H9 (cell line): ENCODE measurements at regions not wholly inside any gene's neighbourhood (a gene's known extent, or its start where the extent isn't known, plus 50 kb on each side); places are given as distances from the start of the nearest gene placed in this dataset.

Experiments used
- DNase-seq: peaks from one replicate; pipeline ENCODE4 v3.0.0-alpha.2; 2017
- H2AFZ ChIP-seq: one replicate; pipeline ENCODE4 v1.6.1; 2013; ENCODE audit warnings: mild to moderate bottlenecking, low read length, control low read depth, moderate library complexity
- H2AK5ac ChIP-seq: 2 replicates; pipeline ENCODE4 v1.6.1; 2013; ENCODE audit warnings: low read length, control low read depth, mixed read lengths; ENCODE audit not compliant: insufficient read length
- H2BK120ac ChIP-seq: one replicate; pipeline ENCODE4 v1.6.1; 2013; ENCODE audit warnings: low read depth, mild to moderate bottlenecking, low read length, control low read depth, inconsistent platforms; ENCODE audit not compliant: poor library complexity, severe bottlenecking
- H2BK12ac ChIP-seq: 2 replicates; pipeline ENCODE4 v1.6.1; 2013; ENCODE audit warnings: low read length, control low read depth, mixed read lengths, low read depth; ENCODE audit not compliant: insufficient read length
- H2BK15ac ChIP-seq: 2 replicates; pipeline ENCODE4 v1.6.1; 2013; ENCODE audit warnings: low read depth, low read length, control low read depth
- H2BK20ac ChIP-seq: one replicate; pipeline ENCODE4 v1.6.1; 2013; ENCODE audit warnings: low read depth, mild to moderate bottlenecking, low read length, control low read depth, inconsistent platforms; ENCODE audit not compliant: poor library complexity, severe bottlenecking
- H2BK5ac ChIP-seq: 2 replicates; pipeline ENCODE4 v1.6.1; 2013; ENCODE audit warnings: low read length, control low read depth, mixed read lengths; ENCODE audit not compliant: insufficient read length
- H3K14ac ChIP-seq: 2 replicates; pipeline ENCODE4 v1.6.1; 2013; ENCODE audit warnings: low read length, control low read depth; ENCODE audit not compliant: insufficient read depth
- H3K18ac ChIP-seq: 2 replicates; pipeline ENCODE4 v1.6.1; 2013; ENCODE audit warnings: low read depth, mild to moderate bottlenecking, mixed read lengths, low read length, control low read depth; ENCODE audit not compliant: insufficient read length
- H3K23ac ChIP-seq: 2 replicates; pipeline ENCODE4 v1.6.1; 2013; ENCODE audit warnings: low read length, control low read depth, mixed read lengths, low read depth; ENCODE audit not compliant: insufficient read length
- H3K23me2 ChIP-seq: 2 replicates; pipeline ENCODE4 v1.6.1; 2013; ENCODE audit warnings: low read depth, mild to moderate bottlenecking, mixed read lengths, low read length, control low read depth; ENCODE audit not compliant: insufficient read length, poor library complexity, severe bottlenecking
- H3K27ac ChIP-seq: 2 replicates; pipeline ENCODE4 v1.5.1; 2013; ENCODE audit warnings: low read length, control low read depth, mixed read lengths, low read depth; ENCODE audit not compliant: insufficient read length
- H3K27me3 ChIP-seq: 2 replicates; pipeline ENCODE4 v1.6.1; 2013; ENCODE audit warnings: low read length, control low read depth, inconsistent platforms; ENCODE audit not compliant: insufficient read depth
- H3K4ac ChIP-seq: 2 replicates; pipeline ENCODE4 v1.6.1; 2013; ENCODE audit warnings: low read depth, mild to moderate bottlenecking, control low read depth, inconsistent platforms, low read length, moderate library complexity
- H3K4me1 ChIP-seq: 2 replicates; pipeline ENCODE4 v1.6.1; 2013; ENCODE audit warnings: low read length, control low read depth, inconsistent platforms; ENCODE audit not compliant: insufficient read depth
- H3K4me2 ChIP-seq: 2 replicates; pipeline ENCODE4 v1.6.1; 2013; ENCODE audit warnings: low read length, control low read depth, mixed read lengths; ENCODE audit not compliant: insufficient read length, insufficient read depth
- H3K56ac ChIP-seq: 2 replicates; pipeline ENCODE4 v1.6.1; 2013; ENCODE audit warnings: low read depth, mild to moderate bottlenecking, mixed read lengths, low read length, control low read depth; ENCODE audit not compliant: insufficient read length
- H3K79me1 ChIP-seq: 2 replicates; pipeline ENCODE4 v1.6.1; 2013; ENCODE audit warnings: low read depth, mild to moderate bottlenecking, moderate library complexity, low read length, control low read depth, inconsistent platforms; ENCODE audit not compliant: insufficient read depth, poor library complexity, severe bottlenecking
- H3K79me2 ChIP-seq: 2 replicates; pipeline ENCODE4 v1.6.1; 2013; ENCODE audit warnings: low read length, control low read depth, inconsistent platforms; ENCODE audit not compliant: insufficient read depth
- H3K9ac ChIP-seq: 2 replicates; pipeline ENCODE4 v1.6.1; 2013; ENCODE audit warnings: low read length, control low read depth, mixed read lengths; ENCODE audit not compliant: insufficient read length; ENCODE audit errors: extremely low read depth
- H3K9me3 ChIP-seq: one replicate; pipeline ENCODE4 v1.6.1; 2013; ENCODE audit warnings: low read depth, low read length, inconsistent platforms; ENCODE audit not compliant: control insufficient read depth
- H3T11ph ChIP-seq: one replicate; pipeline ENCODE4 v1.6.1; 2013; ENCODE audit warnings: mild to moderate bottlenecking, low read length, control low read depth, inconsistent platforms
- H4K20me1 ChIP-seq: one replicate; pipeline ENCODE4 v1.6.1; 2013; ENCODE audit not compliant: control insufficient read depth, insufficient read length, insufficient read depth
- H4K5ac ChIP-seq: 2 replicates; pipeline ENCODE4 v1.6.1; 2013; ENCODE audit warnings: low read depth, mild to moderate bottlenecking, mixed read lengths, low read length, control low read depth; ENCODE audit not compliant: insufficient read length
- H4K8ac ChIP-seq: replicated peaks from 2 replicates; pipeline ENCODE4 v1.6.1; 2013; ENCODE audit warnings: low read length, control low read depth, mixed read lengths, low read depth; ENCODE audit not compliant: insufficient read length
- H4K91ac ChIP-seq: 2 replicates; pipeline ENCODE4 v1.6.1; 2013; ENCODE audit warnings: low read depth, mild to moderate bottlenecking, moderate library complexity, mixed read lengths, low read length, control low read depth; ENCODE audit not compliant: insufficient read length
- H3K27ac Mint-ChIP-seq, 3 experiments: 2 replicates in 2 of 3; 3 replicates in 1 of 3; pipeline ENCODE4 v1.8.0; 2020 to 2021; ENCODE audit warnings: mixed read lengths in 3 of 3, mild to moderate bottlenecking in 1 of 3, moderate library complexity in 1 of 3
- H3K27me3 Mint-ChIP-seq: 2 replicates; pipeline ENCODE4 v1.8.0; 2021; ENCODE audit warnings: low read depth, mild to moderate bottlenecking, moderate library complexity, mixed read lengths
- H3K36me3 Mint-ChIP-seq, 3 experiments: 2 replicates in 2 of 3; 3 replicates in 1 of 3; pipeline ENCODE4 v1.8.0; 2020 to 2021; ENCODE audit warnings: low read depth in 3 of 3, mixed read lengths in 3 of 3; ENCODE audit not compliant: insufficient read depth in 1 of 3
- H3K4me1 Mint-ChIP-seq, 2 experiments: 2 replicates each; pipeline ENCODE4 v1.8.0; 2020; ENCODE audit warnings: mixed read lengths in 2 of 2
- H3K4me3 Mint-ChIP-seq, 2 experiments: 2 replicates in 1 of 2; 3 replicates in 1 of 2; pipeline ENCODE4 v1.8.0; 2020 to 2021; ENCODE audit warnings: mild to moderate bottlenecking in 2 of 2, mixed read lengths in 2 of 2, moderate library complexity in 1 of 2
- H3K9me3 Mint-ChIP-seq, 2 experiments: 2 replicates in 1 of 2; 3 replicates in 1 of 2; pipeline ENCODE4 v1.8.0; 2020; ENCODE audit warnings: mild to moderate bottlenecking in 2 of 2, mixed read lengths in 2 of 2, moderate library complexity in 1 of 2
- WGBS: extraction: QIAGEN DNeasy Blood & Tissue Kit; methylation state at CpG from one replicate; pipeline ENCODE4 v1.1.7; 2013; ENCODE audit warnings: missing lambda C conversion rate, low lambda C conversion rate, mixed read lengths; ENCODE audit not compliant: insufficient read length; ENCODE audit errors: extremely low coverage; 5-methylcytosine and 5-hydroxymethylcytosine counted together
- TF ChIP-seq, protein P1 (sequence below): fragments of 200-600 bp; sonication (generic); conservative IDR thresholded peaks from 3 replicates; pipeline ENCODE4 v1.8.0; 2021; ENCODE audit warnings: antibody characterized with exemption, mild to moderate bottlenecking

DNA sequence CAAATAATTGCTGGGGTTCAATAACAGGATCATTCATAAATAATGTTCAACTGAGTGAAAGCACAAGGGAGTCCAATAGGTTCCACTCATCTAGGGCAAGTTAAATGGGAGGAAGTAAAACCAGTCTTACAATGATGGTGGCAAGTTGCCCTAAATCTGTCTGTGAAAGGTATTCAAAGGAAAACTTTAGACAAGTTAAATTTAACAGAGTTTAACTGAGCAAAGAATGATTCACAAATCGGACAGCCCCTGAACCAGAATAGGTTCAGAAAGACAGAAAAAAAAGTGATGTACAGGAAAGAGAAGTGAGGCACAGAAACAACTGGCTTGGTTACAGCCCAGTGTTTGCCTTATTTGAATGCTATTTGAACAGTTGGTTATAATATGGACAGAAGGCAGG, 183.5 kb upstream of the ADGRL4 start:
- no peak overlapping the region for H3K9ac ChIP-seq
- DNase-seq, result no peak
- H2BK20ac ChIP-seq, result no peak overlapping the region
- no peak overlapping the region for H2AFZ ChIP-seq
- H2BK15ac ChIP-seq, result no peak overlapping the region
- H3K4me3 Mint-ChIP-seq, result no peak overlapping the region
- no peaks in the 10 kb centered on the region for H3K9me3 ChIP-seq
- peaks cover 11 to 13% of the 10 kb centered on the region in 2 experiments for H3K4me1 Mint-ChIP-seq
- no peak overlapping the region for H4K5ac ChIP-seq
- TF ChIP-seq, protein P1, sequence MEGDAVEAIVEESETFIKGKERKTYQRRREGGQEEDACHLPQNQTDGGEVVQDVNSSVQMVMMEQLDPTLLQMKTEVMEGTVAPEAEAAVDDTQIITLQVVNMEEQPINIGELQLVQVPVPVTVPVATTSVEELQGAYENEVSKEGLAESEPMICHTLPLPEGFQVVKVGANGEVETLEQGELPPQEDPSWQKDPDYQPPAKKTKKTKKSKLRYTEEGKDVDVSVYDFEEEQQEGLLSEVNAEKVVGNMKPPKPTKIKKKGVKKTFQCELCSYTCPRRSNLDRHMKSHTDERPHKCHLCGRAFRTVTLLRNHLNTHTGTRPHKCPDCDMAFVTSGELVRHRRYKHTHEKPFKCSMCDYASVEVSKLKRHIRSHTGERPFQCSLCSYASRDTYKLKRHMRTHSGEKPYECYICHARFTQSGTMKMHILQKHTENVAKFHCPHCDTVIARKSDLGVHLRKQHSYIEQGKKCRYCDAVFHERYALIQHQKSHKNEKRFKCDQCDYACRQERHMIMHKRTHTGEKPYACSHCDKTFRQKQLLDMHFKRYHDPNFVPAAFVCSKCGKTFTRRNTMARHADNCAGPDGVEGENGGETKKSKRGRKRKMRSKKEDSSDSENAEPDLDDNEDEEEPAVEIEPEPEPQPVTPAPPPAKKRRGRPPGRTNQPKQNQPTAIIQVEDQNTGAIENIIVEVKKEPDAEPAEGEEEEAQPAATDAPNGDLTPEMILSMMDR, result no peak
- H2BK5ac ChIP-seq, result no peak overlapping the region
- H2AK5ac ChIP-seq, result no peak overlapping the region
- no peak overlapping the region for H3T11ph ChIP-seq
- no peaks in the 10 kb centered on the region for H3K79me1 ChIP-seq
- peaks cover 2% of the 10 kb centered on the region; the same call in 1 of the 2 replicates for H3K4me1 ChIP-seq
- H3K27me3 ChIP-seq, result no peaks in the 10 kb centered on the region
- no peaks in the 10 kb centered on the region for H3K23me2 ChIP-seq
- no peaks in the 10 kb centered on the region for H3K27me3 Mint-ChIP-seq
- H3K36me3 Mint-ChIP-seq, result no peaks in the 10 kb centered on the region
- no peak overlapping the region for H3K14ac ChIP-seq
- no peaks in the 10 kb centered on the region for H3K79me2 ChIP-seq
- H3K9me3 Mint-ChIP-seq, result no peaks in the 10 kb centered on the region
- no peak overlapping the region for H3K18ac ChIP-seq
- no peak overlapping the region for H4K91ac ChIP-seq
- H3K27ac Mint-ChIP-seq, result no peak overlapping the region
- H2BK12ac ChIP-seq, result no peak overlapping the region
- no peak overlapping the region for H3K4ac ChIP-seq
- H3K4me2 ChIP-seq, result no peak overlapping the region
- no peaks in the 10 kb centered on the region for H4K20me1 ChIP-seq
- H3K56ac ChIP-seq, result no peak overlapping the region
- H3K23ac ChIP-seq, result no peak overlapping the region
- no peak overlapping the region for H4K8ac ChIP-seq
- WGBS, result no CpG with 5 or more reads among the region's 1 CpG
- no peak overlapping the region for H2BK120ac ChIP-seq
- no peak overlapping the region for H3K27ac ChIP-seq
